CD8-positive, alpha-beta memory T cell (primary cell): ENCODE measurements at regions not wholly inside any gene's neighbourhood (a gene's known extent, or its start where the extent isn't known, plus 50 kb on each side); places are given as distances from the start of the nearest gene placed in this dataset.

ENCODE experiments used
- CTCF ChIA-PET: fragments of 350-600 bp; sonication (Branson Sonifier 250); formaldehyde crosslinking; loops from one replicate; lab custom pipeline; 2021; ENCODE audit warnings: antibody characterized with exemption; lab: Charles Lee
- POLR2A ChIA-PET: fragments of 350-600 bp; sonication (Branson Sonifier 250); formaldehyde crosslinking; loops from one replicate; lab custom pipeline; 2021; ENCODE audit warnings: antibody characterized with exemption; lab: Charles Lee
- DNase-seq, 5 donors: peaks; one replicate each; pipeline versions ENCODE4 v3.0.0 to v3.0.0-alpha.2; 2020 to 2022; ENCODE audit warnings: mixed read lengths in 1 of 5
- H3K27ac ChIP-seq: one replicate; pipeline ENCODE4 v1.7.0; 2013; ENCODE audit warnings: low read depth, mild to moderate bottlenecking, low read length, moderate library complexity
- H3K27me3 ChIP-seq: 2 replicates; pipeline ENCODE4 v1.7.0; 2013; ENCODE audit warnings: low read length, mild to moderate bottlenecking; ENCODE audit not compliant: insufficient read depth, poor library complexity, severe bottlenecking
- H3K36me3 ChIP-seq: 2 replicates; pipeline ENCODE4 v1.7.0; 2013; ENCODE audit warnings: mild to moderate bottlenecking, low read length, moderate library complexity; ENCODE audit not compliant: insufficient read depth
- H3K4me1 ChIP-seq: 2 replicates; pipeline ENCODE4 v1.7.0; 2013; ENCODE audit warnings: mild to moderate bottlenecking, low read length, moderate library complexity; ENCODE audit not compliant: insufficient read depth
- H3K4me3 ChIP-seq: 2 replicates; pipeline ENCODE4 v1.7.0; 2013; ENCODE audit warnings: mild to moderate bottlenecking, low read length
- H3K9me3 ChIP-seq: 2 replicates; pipeline ENCODE4 v1.7.0; 2013; ENCODE audit warnings: mild to moderate bottlenecking, low read length
- H3K27ac Mint-ChIP-seq, 8 donors: one replicate each; pipeline ENCODE4 v1.8.0; 2020 to 2021; ENCODE audit warnings: mixed read lengths in 8 of 8, mild to moderate bottlenecking in 6 of 8, inconsistent platforms in 3 of 8, moderate library complexity in 3 of 8
- H3K27me3 Mint-ChIP-seq, 2 donors: one replicate each; pipeline ENCODE4 v1.8.0; 2020 to 2021; ENCODE audit warnings: mixed read lengths in 2 of 2, mild to moderate bottlenecking in 1 of 2, moderate library complexity in 1 of 2
- H3K36me3 Mint-ChIP-seq, 3 donors: one replicate each; pipeline ENCODE4 v1.8.0; 2020 to 2021; ENCODE audit warnings: mixed read lengths in 3 of 3, inconsistent platforms in 1 of 3, mild to moderate bottlenecking in 1 of 3
- H3K4me1 Mint-ChIP-seq, 3 donors: one replicate each; pipeline ENCODE4 v1.8.0; 2020 to 2021; ENCODE audit warnings: mixed read lengths in 3 of 3, inconsistent platforms in 1 of 3, mild to moderate bottlenecking in 1 of 3
- H3K4me3 Mint-ChIP-seq, 7 donors: one replicate each; pipeline ENCODE4 v1.8.0; 2020 to 2021; ENCODE audit warnings: mixed read lengths in 7 of 7, mild to moderate bottlenecking in 6 of 7, moderate library complexity in 4 of 7, inconsistent platforms in 2 of 7
- H3K9me3 Mint-ChIP-seq, 5 donors: one replicate each; pipeline ENCODE4 v1.8.0; 2020 to 2022; ENCODE audit warnings: mixed read lengths in 5 of 5, mild to moderate bottlenecking in 3 of 5, moderate library complexity in 2 of 5, inconsistent platforms in 1 of 5

GRCh38 chr5:159412284-159413046 is 82.2 kb upstream of the IL12B start:
- ChIA-PET CTCF (interaction anchor here (0.9 to 1.8 kb wide), 3 partner anchors 9 to 575 kb away, joined by 3 to 4 read pairs (median 4); no protein-coding TSS in a partner anchor), POLR2A (interaction anchor here (0.7 to 1.4 kb wide), 4 partner anchors 14 to 148 kb away, joined by 3 to 7 read pairs (median 4); no protein-coding TSS in a partner anchor)
- H3K4me1 Mint-ChIP-seq: peaks cover 51 to 62% (median 52%) of the 10 kb centered on the region in 3 donors
- H3K9me3 Mint-ChIP-seq: no peaks in the 10 kb centered on the region
- peak overlapping the region; percentile 44 to 84 (median 74) for H3K4me3 Mint-ChIP-seq
- H3K27ac Mint-ChIP-seq: peak overlapping the region; percentile 83 to 96 (median 94)
- Histone ChIP-seq H3K27me3 (no peaks in the 10 kb centered on the region), H3K4me3 (no peak overlapping the region), H3K36me3 (no peaks in the 10 kb centered on the region), H3K9me3 (no peaks in the 10 kb centered on the region), H3K27ac (no peak overlapping the region), H3K4me1 (peaks cover 35% of the 10 kb centered on the region)
- no peaks in the 10 kb centered on the region for H3K27me3 Mint-ChIP-seq
- peak; percentile 44 to 89 (median 80) for DNase-seq
- H3K36me3 Mint-ChIP-seq: peaks cover 0 to under 1% (median 0%) of the 10 kb centered on the region in 3 donors

DNA sequence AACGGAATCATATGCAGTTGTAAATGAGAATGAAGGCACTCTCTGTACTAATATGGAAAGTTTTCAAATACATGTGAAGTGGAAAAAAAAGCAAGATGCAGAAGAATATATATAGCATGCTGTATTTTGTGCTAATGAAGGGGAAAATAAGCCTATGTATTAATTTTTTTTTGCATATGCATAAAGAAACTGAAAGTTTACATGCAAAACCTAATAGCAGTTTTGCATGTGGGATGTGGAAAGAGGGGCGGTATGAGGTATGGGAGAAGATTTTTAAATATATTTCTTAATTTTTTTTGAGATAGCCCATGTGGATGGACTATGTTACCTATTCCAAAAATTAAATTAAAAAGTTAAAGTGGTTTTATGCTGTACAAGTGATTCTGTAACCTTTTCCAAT is 83.7 kb upstream of the IL12B start:
- H3K9me3 ChIP-seq: no peaks in the 10 kb centered on the region
- H3K9me3 Mint-ChIP-seq: no peaks in the 10 kb centered on the region
- no peaks in the 10 kb centered on the region for H3K27me3 Mint-ChIP-seq
- no peak overlapping the region for H3K4me3 ChIP-seq
- peaks cover 48 to 56% (median 52%) of the 10 kb centered on the region in 3 donors for H3K4me1 Mint-ChIP-seq
- H3K4me3 Mint-ChIP-seq: no peak overlapping the region
- peaks cover 0 to 4% (median 0%) of the 10 kb centered on the region in 3 donors for H3K36me3 Mint-ChIP-seq
- peaks cover 35% of the 10 kb centered on the region for H3K4me1 ChIP-seq
- H3K27ac ChIP-seq: no peak overlapping the region
- no peak for DNase-seq
- no peaks in the 10 kb centered on the region for H3K36me3 ChIP-seq
- no peak overlapping the region for H3K27ac Mint-ChIP-seq
- POLR2A ChIA-PET: no interaction called here
- CTCF ChIA-PET: interaction anchor here (1.0 kb wide), 1 partner anchor 14 kb away, joined by 3 read pairs; no protein-coding TSS in a partner anchor
- H3K27me3 ChIP-seq: no peaks in the 10 kb centered on the region

DNA sequence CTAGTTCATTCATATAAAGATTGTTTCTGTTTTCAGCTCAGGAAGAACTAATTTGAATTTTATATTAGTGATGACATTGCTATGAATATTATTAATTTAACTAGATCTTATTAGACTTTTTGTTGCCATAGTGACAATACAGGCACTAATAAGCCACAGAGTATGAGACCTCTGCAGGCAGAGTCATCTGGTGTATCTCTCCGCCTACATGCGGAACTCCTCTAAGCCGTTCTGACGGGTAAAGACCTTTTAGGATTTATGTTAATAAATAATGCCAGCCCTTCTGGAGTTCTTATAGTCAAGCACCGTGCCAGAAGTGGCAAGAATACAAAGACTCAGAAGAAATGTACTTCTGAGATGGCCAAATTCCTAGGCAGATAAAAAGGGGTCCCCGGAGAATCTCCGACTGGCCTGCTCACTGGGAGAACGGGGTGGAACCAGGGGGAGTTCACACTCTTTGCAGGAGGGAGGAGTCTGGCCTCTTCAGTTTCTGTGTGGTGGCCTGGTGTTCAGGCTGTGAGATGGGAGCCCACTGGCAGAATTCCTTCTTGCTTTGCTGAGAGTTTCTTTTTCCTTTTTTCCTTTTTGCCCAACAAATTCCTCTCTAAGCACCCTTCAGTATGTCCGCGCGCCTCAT is 85.1 kb upstream of the IL12B start:
- CTCF ChIA-PET: interaction anchor here (1.0 kb wide), 1 partner anchor 13 kb away, joined by 3 read pairs; no protein-coding TSS in a partner anchor
- no peak overlapping the region for H3K27ac ChIP-seq
- H3K4me1 ChIP-seq: peaks cover 29% of the 10 kb centered on the region
- no peak for DNase-seq
- Mint-ChIP-seq H3K9me3 (no peaks in the 10 kb centered on the region), H3K27ac (peak overlapping the region in 1 of 8 donors; percentile 41), H3K36me3 (peaks cover 0 to 4% (median 0%) of the 10 kb centered on the region in 3 donors), H3K4me1 (peaks cover 39 to 46% (median 39%) of the 10 kb centered on the region in 3 donors), H3K4me3 (no peak overlapping the region), H3K27me3 (no peaks in the 10 kb centered on the region)
- no peaks in the 10 kb centered on the region for H3K27me3 ChIP-seq
- POLR2A ChIA-PET: no interaction called here
- H3K9me3 ChIP-seq: no peaks in the 10 kb centered on the region
- H3K4me3 ChIP-seq: no peak overlapping the region
- H3K36me3 ChIP-seq: no peaks in the 10 kb centered on the region

GRCh38 chr5:159416438-159416837 is 86.2 kb upstream of the IL12B start:
- H3K36me3 ChIP-seq: no peaks in the 10 kb centered on the region
- no peaks in the 10 kb centered on the region for H3K9me3 Mint-ChIP-seq
- H3K27ac ChIP-seq: no peak overlapping the region
- ChIA-PET CTCF (no interaction called here), POLR2A (no interaction called here)
- H3K27me3 Mint-ChIP-seq: no peaks in the 10 kb centered on the region
- H3K9me3 ChIP-seq: no peaks in the 10 kb centered on the region
- no peak for DNase-seq
- H3K4me1 ChIP-seq: peaks cover 19% of the 10 kb centered on the region
- H3K4me1 Mint-ChIP-seq: peaks cover 28 to 38% (median 29%) of the 10 kb centered on the region in 3 donors
- no peaks in the 10 kb centered on the region for H3K27me3 ChIP-seq
- peak overlapping the region in 1 of 8 donors; percentile 1 for H3K27ac Mint-ChIP-seq
- H3K36me3 Mint-ChIP-seq: peaks cover 0 to 4% (median 0%) of the 10 kb centered on the region in 3 donors
- no peak overlapping the region for H3K4me3 Mint-ChIP-seq
- H3K4me3 ChIP-seq: no peak overlapping the region

DNA sequence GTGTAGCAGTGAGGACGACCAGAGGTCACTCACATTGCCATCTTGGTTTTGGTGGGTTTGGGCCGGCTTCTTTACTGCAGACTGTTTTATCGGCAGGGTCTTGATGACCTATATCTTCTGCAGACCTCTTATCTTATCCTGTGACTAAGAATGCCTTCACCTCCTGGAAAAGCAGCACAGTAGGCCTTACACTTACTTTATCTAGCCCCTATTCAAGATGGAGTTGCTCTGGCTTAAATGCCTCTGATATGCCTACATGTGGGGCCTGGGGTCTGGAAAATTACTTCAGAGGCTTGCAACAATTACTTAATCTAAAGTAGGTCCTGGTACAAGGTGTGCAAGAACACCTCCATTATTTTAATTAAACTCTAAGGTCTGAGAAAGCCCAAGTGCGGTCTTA is 86.9 kb upstream of the IL12B start:
- Mint-ChIP-seq H3K27me3 (no peaks in the 10 kb centered on the region), H3K9me3 (no peaks in the 10 kb centered on the region), H3K27ac (no peak overlapping the region), H3K4me1 (peaks cover 21 to 31% (median 21%) of the 10 kb centered on the region in 3 donors), H3K4me3 (no peak overlapping the region), H3K36me3 (peaks cover 0 to 4% (median 0%) of the 10 kb centered on the region in 3 donors)
- POLR2A ChIA-PET: no interaction called here
- no peaks in the 10 kb centered on the region for H3K27me3 ChIP-seq
- CTCF ChIA-PET: no interaction called here
- no peaks in the 10 kb centered on the region for H3K36me3 ChIP-seq
- peaks cover 12% of the 10 kb centered on the region for H3K4me1 ChIP-seq
- H3K4me3 ChIP-seq: no peak overlapping the region
- no peak overlapping the region for H3K27ac ChIP-seq
- H3K9me3 ChIP-seq: no peaks in the 10 kb centered on the region
- DNase-seq: no peak

GRCh38 chr5:159419576-159419975 is 89.3 kb upstream of the IL12B start:
- POLR2A ChIA-PET: no interaction called here
- no peaks in the 10 kb centered on the region for H3K36me3 ChIP-seq
- H3K27ac ChIP-seq: no peak overlapping the region
- DNase-seq: no peak
- H3K9me3 ChIP-seq: no peaks in the 10 kb centered on the region
- H3K36me3 Mint-ChIP-seq: peaks cover 0 to 4% (median 0%) of the 10 kb centered on the region in 3 donors
- peaks cover 0 to 3% of the 10 kb centered on the region in 2 donors for H3K27me3 Mint-ChIP-seq
- H3K4me1 Mint-ChIP-seq: peaks cover 2 to 11% (median 9%) of the 10 kb centered on the region in 3 donors
- H3K27ac Mint-ChIP-seq: no peak overlapping the region
- no peak overlapping the region for H3K4me3 ChIP-seq
- no peaks in the 10 kb centered on the region for H3K9me3 Mint-ChIP-seq
- no peak overlapping the region for H3K4me3 Mint-ChIP-seq
- no peaks in the 10 kb centered on the region for H3K27me3 ChIP-seq
- no peaks in the 10 kb centered on the region for H3K4me1 ChIP-seq
- CTCF ChIA-PET: interaction anchor here (1.0 to 1.3 kb wide), 2 partner anchors 9 to 263 kb away, joined by 3 read pairs; no protein-coding TSS in a partner anchor

DNA sequence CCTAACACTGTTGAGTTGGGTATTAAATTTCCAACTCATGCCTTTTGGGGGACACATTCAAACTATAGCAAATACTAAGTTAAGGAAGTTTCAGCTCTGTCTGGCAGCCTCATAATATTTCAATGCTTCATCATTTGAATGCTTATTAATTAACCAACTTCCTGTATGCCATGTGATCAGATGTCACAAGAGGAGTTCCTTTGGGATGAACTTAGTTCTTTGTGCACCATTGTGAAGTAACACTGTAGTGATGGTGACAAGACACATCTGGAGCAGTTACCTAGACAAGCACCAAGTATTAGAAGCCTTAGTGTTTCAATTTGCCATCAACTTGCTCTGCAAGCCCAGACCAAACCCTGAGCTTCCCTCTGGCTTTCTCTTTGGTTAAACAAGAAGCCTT is 90.7 kb upstream of the IL12B start:
- Histone ChIP-seq H3K36me3 (no peaks in the 10 kb centered on the region), H3K27me3 (no peaks in the 10 kb centered on the region), H3K4me1 (no peaks in the 10 kb centered on the region), H3K9me3 (no peaks in the 10 kb centered on the region), H3K27ac (no peak overlapping the region), H3K4me3 (no peak overlapping the region)
- no peak overlapping the region for H3K27ac Mint-ChIP-seq
- DNase-seq: no peak
- peaks cover 8 to 18% (median 13%) of the 10 kb centered on the region in 3 donors for H3K4me1 Mint-ChIP-seq
- H3K27me3 Mint-ChIP-seq: peaks cover 0 to 3% of the 10 kb centered on the region in 2 donors
- no peaks in the 10 kb centered on the region for H3K9me3 Mint-ChIP-seq
- H3K4me3 Mint-ChIP-seq: no peak overlapping the region
- CTCF ChIA-PET: interaction anchor here (0.9 kb wide), 1 partner anchor 8 kb away, joined by 3 read pairs; no protein-coding TSS in a partner anchor
- POLR2A ChIA-PET: no interaction called here
- peaks cover 0 to 4% (median 0%) of the 10 kb centered on the region in 3 donors for H3K36me3 Mint-ChIP-seq

DNA sequence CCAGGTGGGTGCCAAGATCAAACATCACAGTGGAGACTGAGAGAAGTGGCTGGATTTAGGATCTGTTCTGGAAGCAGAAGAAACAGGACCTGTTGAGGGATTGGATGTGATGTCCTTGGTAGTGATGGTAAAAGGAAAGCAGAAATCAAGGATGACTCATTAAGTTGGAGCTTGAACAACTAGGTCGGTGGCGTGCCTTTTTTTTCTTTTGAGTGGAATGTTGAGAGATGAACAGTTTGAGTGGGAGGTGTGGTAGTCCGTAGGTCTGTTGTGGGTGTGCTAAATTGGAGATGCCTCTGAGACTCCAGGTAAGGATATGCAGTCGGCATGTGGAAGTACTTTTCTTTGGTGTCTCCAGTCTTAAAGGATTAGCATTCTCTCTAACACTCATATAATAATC is 92.1 kb upstream of the IL12B start:
- Mint-ChIP-seq H3K4me3 (no peak overlapping the region), H3K9me3 (no peaks in the 10 kb centered on the region), H3K4me1 (peaks cover 22 to 32% (median 27%) of the 10 kb centered on the region in 3 donors), H3K27me3 (peaks cover 0 to 3% of the 10 kb centered on the region in 2 donors), H3K27ac (no peak overlapping the region), H3K36me3 (peaks cover 0 to 4% (median 0%) of the 10 kb centered on the region in 3 donors)
- no peaks in the 10 kb centered on the region for H3K9me3 ChIP-seq
- ChIA-PET POLR2A (no interaction called here), CTCF (no interaction called here)
- no peak overlapping the region for H3K27ac ChIP-seq
- H3K4me3 ChIP-seq: no peak overlapping the region
- H3K36me3 ChIP-seq: no peaks in the 10 kb centered on the region
- peaks cover 14% of the 10 kb centered on the region for H3K4me1 ChIP-seq
- DNase-seq: no peak
- no peaks in the 10 kb centered on the region for H3K27me3 ChIP-seq
